ENCODE measurements at regions not wholly inside any gene's neighbourhood (a gene's known extent, or its start where the extent isn't known, plus 50 kb on each side); places are given as distances from the start of the nearest gene placed in this dataset. TPM values are rescaled to one million over a fixed set of nuclear protein-coding genes. Genes with fewer than 3 reads are reported as not detected.

- TF ChIP-seq KDM1A (IDR thresholded peaks at IDR 0.05; ENCODE audit: borderline replicate concordance, low read length), result no peak
- no peak for TF ChIP-seq PHF8 (conservative IDR thresholded peaks at IDR 0.05; ENCODE audit: low read depth, low read length)
- TF ChIP-seq POLR2AphosphoS5 (IDR thresholded peaks at IDR 0.05; ENCODE audit: low read depth, low read length), result no peak
- no peak for TF ChIP-seq CREB1 (IDR thresholded peaks at IDR 0.05)
- no peak for TF ChIP-seq KDM4A (IDR thresholded peaks at IDR 0.05; ENCODE audit: low read depth, low read length, severe bottlenecking)
- no peak for TF ChIP-seq MAFK (IDR thresholded peaks at IDR 0.05; ENCODE audit: low read depth, low read length)
These were observed 63.9 kb upstream of the SLC10A2 start (continued) for GRCh38 chr13:103130146-103130545.

Small RNA genes in the stretch of these regions (small RNA-seq; reads per million reads assigned to genes)
- gene RF00402 (ENCODE audit: insufficient read depth) (not detected), gene RF02090 (ENCODE audit: insufficient read depth) (not detected), gene RF02091 (ENCODE audit: insufficient read depth) (not detected), gene RNA5SP38 (ENCODE audit: insufficient read depth) (0.51 reads per million)
